GM12872 (cell line): ENCODE measurements at regions not wholly inside any gene's neighbourhood (a gene's known extent, or its start where the extent isn't known, plus 50 kb on each side); places are given as distances from the start of the nearest gene placed in this dataset.

Source experiments
- CTCF ChIP-seq: IDR thresholded peaks from 3 replicates; pipeline ENCODE4 v1.5.1; 2011; ENCODE audit warnings: low read depth, mild to moderate bottlenecking, low read length, moderate library complexity; ENCODE audit not compliant: insufficient read depth

GRCh38 chr4:175971388-175972179, 94.1 kb upstream of the WDR17 start:
- no peak for TF ChIP-seq CTCF

GRCh38 chr4:175973027-175973923, 92.4 kb upstream of the WDR17 start:
- no peak for TF ChIP-seq CTCF

- no peak for TF ChIP-seq CTCF
These were observed 82.0 kb upstream of the WDR17 start for GRCh38 chr4:175983636-175984035.

GRCh38 chr4:175986668-175987067, 79.0 kb upstream of the WDR17 start:
- no peak for TF ChIP-seq CTCF

- TF ChIP-seq CTCF = no peak
These were observed 77.1 kb upstream of the WDR17 start for GRCh38 chr4:175988511-175988910.

- TF ChIP-seq CTCF = no peak
These were observed 69.4 kb upstream of the WDR17 start for GRCh38 chr4:175996206-175996605.

GRCh38 chr4:175997291-175997690, 68.3 kb upstream of the WDR17 start:
- TF ChIP-seq CTCF = no peak
